GM19193 (cell line): ENCODE measurements at regions not wholly inside any gene's neighbourhood (a gene's known extent, or its start where the extent isn't known, plus 50 kb on each side); places are given as distances from the start of the nearest gene placed in this dataset.

ENCODE experiments used
- POLR2A ChIP-seq: IDR thresholded peaks from 4 replicates; pipeline ENCODE4 v1.6.1; 2011; ENCODE audit not compliant: insufficient read depth, insufficient read length; ENCODE audit errors: extremely low read depth

- no peak for TF ChIP-seq POLR2A
Observed at GRCh38 chr22:47879346-47879745, 1116.9 kb downstream of the TBC1D22A start.

- no peak for TF ChIP-seq POLR2A
Observed at GRCh38 chr22:47878460-47878859, 1116.0 kb downstream of the TBC1D22A start.

GRCh38 chr22:47872761-47873535 is 1110.5 kb downstream of the TBC1D22A start:
- TF ChIP-seq POLR2A = no peak

- no peak for TF ChIP-seq POLR2A
Observed at GRCh38 chr22:47865626-47866025, 1103.2 kb downstream of the TBC1D22A start.

GRCh38 chr22:47862394-47862793 is 1099.9 kb downstream of the TBC1D22A start:
- no peak for TF ChIP-seq POLR2A

GRCh38 chr22:47859881-47860525 is 1097.6 kb downstream of the TBC1D22A start:
- no peak for TF ChIP-seq POLR2A

GRCh38 chr22:47858773-47859306 is 1096.4 kb downstream of the TBC1D22A start:
- TF ChIP-seq POLR2A = no peak

- no peak for TF ChIP-seq POLR2A
Observed at GRCh38 chr22:47854680-47855079, 1092.2 kb downstream of the TBC1D22A start.

- no peak for TF ChIP-seq POLR2A
Observed at GRCh38 chr22:47854251-47854650, 1091.8 kb downstream of the TBC1D22A start.

- TF ChIP-seq POLR2A = no peak
Observed at GRCh38 chr22:47853750-47854149, 1091.3 kb downstream of the TBC1D22A start.

GRCh38 chr22:47851586-47851985 is 1089.1 kb downstream of the TBC1D22A start:
- TF ChIP-seq POLR2A = no peak

GRCh38 chr22:47850644-47851151 is 1088.2 kb downstream of the TBC1D22A start:
- no peak for TF ChIP-seq POLR2A

- no peak for TF ChIP-seq POLR2A
Observed at GRCh38 chr22:47849576-47849975, 1087.1 kb downstream of the TBC1D22A start.

GRCh38 chr22:47848184-47848920 is 1085.9 kb downstream of the TBC1D22A start:
- no peak for TF ChIP-seq POLR2A

- TF ChIP-seq POLR2A = no peak
Observed at GRCh38 chr22:47847131-47847890, 1084.9 kb downstream of the TBC1D22A start.

GRCh38 chr22:47846206-47846605 is 1083.8 kb downstream of the TBC1D22A start:
- no peak for TF ChIP-seq POLR2A
